Renal cortex interstitium (tissue), 11 donors: ENCODE measurements at regions not wholly inside any gene's neighbourhood (a gene's known extent, or its start where the extent isn't known, plus 50 kb on each side); places are given as distances from the start of the nearest gene placed in this dataset.

ENCODE experiments used
- DNase-seq, 11 donors: peaks; one replicate each; pipeline ENCODE4 v3.0.0-alpha.2; 2013; ENCODE audit warnings: low read depth in 9 of 11, low spot score in 4 of 11; ENCODE audit errors: extremely low read depth in 1 of 11

DNA sequence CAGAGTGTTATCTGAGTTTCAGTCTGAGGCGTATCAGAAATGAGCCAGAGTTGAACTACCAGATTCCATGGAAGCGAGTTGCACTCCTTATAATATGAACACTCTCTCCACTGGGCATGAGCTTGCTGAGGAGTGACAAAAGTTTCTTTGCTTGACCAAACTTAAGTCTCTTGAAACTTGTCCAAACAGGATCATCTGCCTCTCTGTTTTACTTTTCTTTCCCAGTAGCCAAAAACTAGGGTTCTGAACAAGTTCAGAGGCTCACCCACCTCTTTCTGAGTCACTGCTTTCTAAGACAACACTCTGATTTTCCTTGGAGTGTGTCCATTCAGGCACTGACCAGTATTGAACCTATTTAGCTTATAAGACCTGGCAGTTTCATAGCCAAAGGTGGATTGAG lies 233.2 kb upstream of the TCF4 start:
- DNase-seq: no peak

- no peak for DNase-seq
Observed at GRCh38 chr18:55819448-55819847, 231.5 kb upstream of the TCF4 start.

- DNase-seq: no peak
Observed at GRCh38 chr18:55818284-55818683, 230.3 kb upstream of the TCF4 start.

- DNase-seq: no peak
Observed at GRCh38 chr18:55811925-55812324, 223.9 kb upstream of the TCF4 start.

GRCh38 chr18:55805666-55806065 lies 217.7 kb upstream of the TCF4 start:
- no peak for DNase-seq

DNA sequence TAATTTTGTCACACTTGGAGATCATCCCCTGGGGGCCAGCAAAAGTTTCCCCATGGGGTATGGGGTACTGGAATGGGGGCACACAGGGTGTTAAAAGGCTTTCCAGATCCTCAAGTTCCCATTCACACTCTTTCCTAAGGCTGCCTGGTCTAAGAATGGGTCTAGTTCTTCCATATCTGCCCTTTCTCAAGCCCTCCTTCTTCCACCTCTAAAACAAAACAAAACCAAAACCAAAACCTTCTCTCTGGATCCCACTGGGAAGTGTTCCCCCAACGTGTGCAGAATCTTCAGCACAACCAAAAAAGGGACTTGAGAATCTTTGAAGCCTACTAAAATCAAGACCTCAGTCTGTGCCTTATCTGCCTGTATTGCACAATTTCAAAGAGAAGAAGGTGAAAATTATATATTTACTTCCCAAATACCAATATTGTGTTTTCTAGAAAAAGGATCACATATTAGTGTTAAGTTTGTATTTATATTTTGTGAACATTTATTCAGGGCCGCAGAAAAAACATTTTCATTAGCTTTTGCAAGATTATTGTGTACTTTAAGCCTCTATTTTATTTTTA lies 207.2 kb upstream of the TCF4 start:
- no peak for DNase-seq

DNA sequence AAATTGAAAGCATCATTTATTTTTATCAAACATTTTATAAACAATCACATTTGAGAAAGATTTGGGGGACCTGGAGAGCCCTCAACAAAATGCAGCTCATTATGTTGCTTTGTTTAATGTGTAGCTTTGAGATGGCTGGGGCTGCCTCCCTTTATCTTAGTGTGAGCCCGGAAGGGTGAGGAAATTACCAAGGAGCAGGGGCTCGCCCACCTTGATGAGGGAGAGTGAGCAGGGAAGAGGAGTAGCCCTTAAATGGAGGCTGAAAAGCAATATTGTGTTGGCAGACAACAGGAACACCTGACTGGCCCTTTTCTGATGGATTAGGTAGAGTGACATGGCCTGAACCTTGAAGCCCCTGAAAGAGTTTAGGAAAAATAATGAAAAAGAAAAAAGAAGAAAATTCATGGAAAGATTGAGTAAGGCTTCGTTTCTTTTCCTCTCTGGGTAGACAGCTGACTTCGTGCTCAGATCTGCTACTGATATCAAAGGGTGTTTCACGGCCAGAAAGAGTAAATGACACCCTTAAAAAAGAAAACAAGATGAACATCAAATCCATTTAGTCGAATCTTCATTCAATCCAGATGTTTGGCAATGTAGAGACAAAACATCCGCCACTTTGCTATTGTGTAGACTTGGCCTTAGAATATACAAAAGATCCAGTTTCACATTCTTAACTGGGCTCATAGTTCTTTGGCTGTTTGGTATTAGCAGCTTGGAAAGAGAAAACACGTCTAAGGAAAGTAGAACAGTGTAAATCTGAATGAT lies 206.5 kb upstream of the TCF4 start:
- DNase-seq: no peak

DNA sequence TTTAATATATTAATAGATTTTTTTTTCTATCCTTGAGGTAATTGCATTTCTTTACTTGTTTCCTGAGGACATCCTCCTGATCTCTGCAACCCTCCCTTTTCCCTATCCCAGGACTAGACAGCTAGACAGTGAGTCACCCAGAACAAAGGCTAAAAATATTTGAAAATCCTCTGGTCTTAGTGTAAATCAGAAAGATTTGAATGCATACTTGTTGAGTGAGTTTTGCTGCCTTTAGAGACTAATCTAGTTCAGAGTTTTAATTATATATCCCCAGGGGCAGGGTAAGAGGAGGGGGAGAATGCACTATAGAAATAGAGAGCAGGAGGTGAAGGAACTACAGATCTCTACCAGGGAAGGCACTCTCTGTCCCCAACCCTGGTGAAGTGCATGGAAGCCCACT lies 202.3 kb upstream of the TCF4 start:
- DNase-seq: no peak

DNA sequence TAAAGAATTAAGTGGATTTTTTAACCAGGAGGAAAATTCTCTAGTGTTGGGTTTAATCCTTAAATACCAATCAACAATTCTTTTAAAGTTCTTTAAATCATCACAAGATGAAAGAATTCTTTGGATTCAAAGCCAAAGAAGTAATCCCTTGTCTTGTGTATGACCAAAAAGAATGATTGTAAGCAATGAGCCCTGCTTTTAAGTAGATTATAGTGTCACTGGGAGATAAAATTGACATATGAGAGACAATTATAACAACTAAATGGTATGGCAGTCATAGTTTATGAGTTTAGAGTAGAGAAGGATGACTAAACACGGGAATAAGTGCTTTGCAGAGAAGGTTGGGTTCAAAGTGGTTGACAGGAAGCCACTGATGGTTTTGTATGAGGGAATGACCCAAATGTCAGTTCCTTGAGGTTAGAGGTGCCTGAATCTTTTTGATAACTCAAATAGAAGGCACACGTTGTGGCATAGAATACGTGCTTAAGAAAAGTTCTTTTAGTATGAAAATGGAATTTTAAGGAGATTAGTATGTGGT lies 199.6 kb upstream of the TCF4 start:
- no peak for DNase-seq

DNA sequence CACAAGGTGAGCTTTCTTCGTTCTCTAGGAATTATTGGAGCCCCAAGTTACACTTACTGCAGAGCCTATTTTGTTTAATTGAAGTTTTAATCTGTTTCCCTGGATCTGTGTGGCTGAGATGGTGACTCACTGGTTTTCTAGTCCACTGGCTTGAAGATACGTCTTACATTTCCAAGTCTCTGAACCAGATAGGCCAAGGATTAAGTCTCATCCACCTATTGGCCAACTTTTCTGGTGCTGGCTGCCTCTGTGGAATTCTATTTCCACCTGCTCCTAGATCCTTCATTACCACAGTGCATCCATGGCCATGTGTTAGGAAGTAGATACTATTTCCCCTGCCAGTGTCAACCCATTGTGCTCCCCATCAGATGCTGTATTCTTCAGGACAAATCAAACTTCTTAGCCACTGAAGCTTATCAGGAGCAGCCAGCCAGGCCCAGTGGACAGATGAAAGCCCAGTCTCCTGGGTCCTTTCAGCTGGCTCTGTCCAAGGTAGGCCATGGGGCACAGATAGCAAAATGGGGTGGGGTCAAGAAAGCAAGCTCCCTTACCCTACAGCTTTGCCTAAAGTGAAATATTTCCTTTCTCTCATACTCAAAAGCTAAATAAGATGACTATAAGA lies 198.8 kb upstream of the TCF4 start:
- DNase-seq: no peak

DNA sequence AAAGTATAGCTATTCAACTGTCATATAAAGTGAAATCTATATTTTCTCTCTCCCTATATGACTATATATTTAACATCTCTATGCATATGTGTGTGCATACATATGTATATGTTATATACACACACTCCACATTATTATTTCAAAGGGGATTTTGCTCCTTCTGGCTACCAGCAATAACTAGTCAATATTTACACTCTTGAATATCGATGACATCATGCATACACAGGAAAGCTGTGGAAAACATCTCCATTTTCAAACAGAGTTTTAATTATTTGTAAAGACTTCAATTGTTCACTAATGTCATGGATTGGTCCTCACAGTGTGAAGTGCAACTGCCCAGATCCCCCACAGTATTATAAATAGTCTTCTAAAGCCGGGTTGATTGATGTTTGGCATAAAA lies 195.9 kb upstream of the TCF4 start:
- no peak for DNase-seq

GRCh38 chr18:55781481-55781957 lies 193.5 kb upstream of the TCF4 start:
- DNase-seq: peak in 6 of 11 donors; percentile 36 to 60 (median 50)

DNA sequence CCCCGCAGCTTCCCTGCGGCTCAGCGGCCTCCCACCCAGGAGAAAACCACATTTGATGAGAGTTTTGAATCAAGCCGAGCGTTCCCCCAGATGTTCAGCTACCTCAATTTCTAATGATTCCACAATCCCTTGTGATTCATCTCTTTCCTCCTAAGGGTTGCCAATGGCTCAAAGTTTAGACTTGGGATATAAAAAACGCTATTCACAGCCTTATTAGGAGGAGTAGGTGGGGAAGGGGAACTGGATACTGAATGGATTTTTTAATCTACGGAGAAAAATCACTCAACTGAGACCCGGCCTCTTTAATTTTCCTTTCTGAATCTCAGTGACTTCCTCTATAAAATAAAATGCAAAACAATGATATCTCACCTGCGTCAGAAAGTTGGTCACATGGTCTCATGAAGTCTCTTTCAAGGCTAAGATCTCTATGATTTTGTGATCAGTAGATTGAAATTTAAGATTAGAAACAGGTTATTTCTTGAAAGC lies 192.6 kb upstream of the TCF4 start:
- DNase-seq: peak in 1 of 11 donors; percentile 18

DNA sequence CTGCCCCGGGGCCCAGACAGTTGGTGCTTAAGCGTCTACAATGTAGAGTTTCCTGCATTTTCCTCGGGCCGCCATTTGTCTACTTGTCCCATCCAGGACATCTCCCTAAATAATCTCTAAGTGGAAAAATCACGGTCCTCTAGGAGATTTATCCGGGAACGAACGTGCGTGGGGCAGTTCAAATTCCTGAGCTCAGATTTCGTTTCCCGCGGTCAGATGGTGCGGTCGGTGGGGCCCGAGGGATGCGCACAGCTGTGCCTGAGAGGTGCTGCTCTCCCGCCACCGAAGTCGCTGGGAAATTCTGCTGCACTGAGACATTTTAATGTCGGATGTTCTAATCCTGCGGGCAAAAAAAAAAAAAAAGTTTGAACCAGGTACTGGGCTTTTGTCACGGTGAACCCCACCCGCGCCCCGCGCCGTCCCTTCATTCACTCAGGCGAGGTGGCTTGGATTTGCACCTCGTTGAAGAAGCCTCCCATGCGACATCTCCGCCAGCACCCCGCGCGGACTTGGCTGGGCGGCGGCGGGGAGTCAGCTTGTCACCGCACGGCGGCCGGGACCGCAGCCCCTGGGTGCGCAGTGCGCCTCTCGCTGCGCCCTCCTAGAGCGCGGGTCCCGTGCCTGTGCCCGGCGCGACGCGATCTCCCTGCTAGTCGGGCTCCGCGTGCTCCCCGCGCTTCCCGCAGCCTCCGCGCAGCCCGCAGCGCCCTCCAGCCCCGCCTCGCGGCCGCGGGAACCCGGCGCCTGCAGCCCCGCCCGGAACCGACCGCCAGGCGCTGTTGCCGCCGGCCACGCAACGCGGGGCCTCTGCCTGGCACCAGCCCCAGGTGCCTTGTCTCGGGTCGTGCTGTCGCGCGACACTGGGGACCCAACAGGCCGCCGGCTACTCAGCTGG lies 191.9 kb upstream of the TCF4 start:
- peak in 3 of 11 donors; percentile 20 to 30 (median 29) for DNase-seq

DNA sequence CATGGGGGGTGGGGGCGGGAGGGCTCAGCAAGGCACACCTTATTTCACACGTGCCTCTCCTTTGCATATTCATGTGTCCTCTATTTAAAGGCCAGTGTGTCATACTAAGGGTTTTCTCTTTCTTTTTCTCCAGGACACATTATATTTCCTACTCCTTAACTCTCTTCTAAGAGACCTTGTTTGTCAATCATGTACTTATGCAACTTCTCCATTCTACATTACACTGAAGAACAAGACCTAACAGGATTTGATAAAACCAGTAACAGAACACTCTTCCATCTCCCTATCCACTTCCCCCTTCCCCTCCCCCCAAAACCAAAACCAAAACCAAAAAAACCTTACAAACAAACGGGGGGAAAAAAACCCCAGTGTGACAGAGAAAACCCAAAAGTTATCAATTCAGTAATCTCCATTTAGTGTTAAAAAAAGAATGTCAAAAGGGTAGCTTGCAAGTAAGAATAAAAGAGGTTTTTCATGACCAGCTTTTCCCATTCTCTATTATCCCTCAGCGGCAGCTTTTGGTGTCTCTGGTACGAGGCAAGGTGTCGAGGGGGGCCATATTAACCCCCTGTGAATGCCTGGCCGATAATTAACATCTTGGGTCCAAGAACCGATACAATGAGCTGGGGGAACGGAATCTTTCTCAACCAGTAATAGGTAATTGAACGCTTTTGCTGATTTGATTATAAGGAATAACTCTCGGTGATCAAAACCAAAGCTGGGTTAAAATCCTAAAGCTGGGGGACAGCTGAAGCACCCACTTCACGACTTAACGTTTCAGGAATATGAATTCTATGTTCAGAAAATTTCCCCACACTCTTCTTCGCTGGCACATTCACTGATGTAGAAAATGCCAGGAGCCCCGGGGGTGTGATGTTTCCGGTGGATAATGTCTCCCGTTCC lies 191.0 kb upstream of the TCF4 start:
- DNase-seq: peak in 1 of 11 donors; percentile 6

- DNase-seq: no peak
Observed at GRCh38 chr18:55777666-55778304, 189.8 kb upstream of the TCF4 start.

GRCh38 chr18:55775972-55776371 lies 188.0 kb upstream of the TCF4 start:
- no peak for DNase-seq

- no peak for DNase-seq
Observed at GRCh38 chr18:55774505-55774904, 186.5 kb upstream of the TCF4 start.
